HL-60 (cell line): ENCODE measurements at regions not wholly inside any gene's neighbourhood (a gene's known extent, or its start where the extent isn't known, plus 50 kb on each side); places are given as distances from the start of the nearest gene placed in this dataset.

Experiments
- CTCF ChIP-seq: IDR thresholded peaks from one replicate; pipeline ENCODE4 v1.5.1; 2011; ENCODE audit warnings: low read length, control low read depth, inconsistent platforms; ENCODE audit not compliant: insufficient read depth
- POLR2AphosphoS5 ChIP-seq: IDR thresholded peaks from 2 replicates; pipeline ENCODE4 v1.6.1; 2012; ENCODE audit warnings: low read depth
- REST ChIP-seq: IDR thresholded peaks from 2 replicates; pipeline ENCODE4 v1.6.1; 2012; ENCODE audit warnings: low read depth; ENCODE audit not compliant: insufficient replicate concordance

- TF ChIP-seq CTCF (no peak), REST (no peak), POLR2AphosphoS5 (no peak)
Observed at GRCh38 chr13:46963904-46964303, 67.1 kb upstream of the HTR2A start.
